SK-N-SH treated with all-trans-retinoic acid at 6 μM for 48 hours (cell line): ENCODE measurements at regions not wholly inside any gene's neighbourhood (a gene's known extent, or its start where the extent isn't known, plus 50 kb on each side); places are given as distances from the start of the nearest gene placed in this dataset.

Experiments
- ARNTL ChIP-seq: fragments of 450-650 bp; formaldehyde crosslinking; IDR thresholded peaks from 2 replicates; pipeline ENCODE4 v1.5.0; 2020; ENCODE audit warnings: low read depth, mild to moderate bottlenecking, moderate library complexity, borderline replicate concordance
- BACH2 ChIP-seq: fragments of 250-450 bp; sonication (Bioruptor Pico); IDR thresholded peaks from 2 replicates; pipeline ENCODE4 v1.9.0; 2021; ENCODE audit warnings: mild to moderate bottlenecking, borderline replicate concordance
- ESRRG ChIP-seq: fragments of 250-450 bp; sonication (Bioruptor Pico); IDR thresholded peaks from 2 replicates; pipeline ENCODE4 v1.6.1; 2021; ENCODE audit warnings: mild to moderate bottlenecking
- RARB ChIP-seq: fragments of 250-450 bp; sonication (Bioruptor Pico); IDR thresholded peaks from 2 replicates; pipeline ENCODE4 v1.8.0; 2021; ENCODE audit warnings: mild to moderate bottlenecking, moderate library complexity
- TCF4 ChIP-seq: fragments of 250-450 bp; sonication (Bioruptor Pico); IDR thresholded peaks from 2 replicates; pipeline ENCODE4 v1.8.0; 2021; ENCODE audit warnings: mild to moderate bottlenecking, moderate library complexity, borderline replicate concordance
- ZNF565 ChIP-seq: fragments of 450-650 bp; formaldehyde crosslinking; conservative IDR thresholded peaks from 2 replicates; pipeline ENCODE4 v1.5.0; 2020; ENCODE audit warnings: low read depth, mild to moderate bottlenecking, moderate library complexity
- TF ChIP-seq, protein P1 (sequence below): fragments of 250-450 bp; sonication (Bioruptor Pico); IDR thresholded peaks from 2 replicates; pipeline ENCODE4 v1.8.0; 2020; ENCODE audit warnings: mild to moderate bottlenecking, moderate library complexity, borderline replicate concordance
- TF ChIP-seq, protein P2 (sequence below): fragments of 250-450 bp; sonication (Bioruptor Pico); IDR thresholded peaks from 2 replicates; pipeline ENCODE4 v1.5.1; 2020; ENCODE audit warnings: low read depth, mild to moderate bottlenecking, moderate library complexity

DNA sequence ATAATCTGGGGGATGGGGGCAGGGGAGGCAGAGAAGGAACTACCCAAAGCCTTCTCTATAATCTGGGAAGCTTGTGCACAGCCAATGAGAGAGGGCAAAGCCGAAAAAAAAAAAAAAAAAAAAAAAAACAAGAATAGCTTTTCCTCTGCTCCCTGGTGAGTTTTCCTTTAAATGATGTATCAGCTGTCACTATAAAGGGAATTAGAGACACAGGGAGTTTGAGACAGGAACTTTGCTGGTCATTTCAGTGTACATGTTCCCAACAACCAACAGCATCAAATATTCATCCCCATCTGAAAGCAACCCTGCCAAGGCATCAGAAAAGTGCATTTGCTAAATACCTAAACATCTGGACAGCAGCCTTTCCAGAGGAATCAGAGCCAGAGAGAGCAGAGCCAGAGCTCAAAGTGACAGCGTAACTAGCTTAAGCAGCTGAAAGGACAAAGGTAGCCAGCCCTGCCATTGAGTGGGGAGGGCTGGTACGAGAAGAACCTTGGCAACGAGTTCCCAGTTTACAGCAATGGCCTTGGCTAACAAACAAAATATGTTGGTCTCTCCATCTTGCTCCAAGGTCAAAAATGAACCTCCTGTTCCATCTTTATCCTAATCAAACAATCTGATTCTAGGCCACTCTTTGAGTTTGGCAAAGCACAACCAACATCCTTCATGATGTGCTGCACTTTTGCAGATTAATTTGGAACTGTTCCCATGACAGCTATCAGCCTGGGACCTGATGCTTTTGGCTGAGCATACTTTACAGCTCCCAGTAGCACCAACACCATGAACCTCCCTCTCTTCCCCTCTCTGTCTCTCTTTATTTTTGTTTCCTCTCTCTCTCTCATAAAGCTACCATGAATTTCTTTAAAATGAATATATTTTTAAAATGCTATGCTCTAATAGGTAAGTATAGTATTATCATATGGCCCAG, 143.7 kb upstream of the GNAO1 start:
- TF ChIP-seq, protein P1, sequence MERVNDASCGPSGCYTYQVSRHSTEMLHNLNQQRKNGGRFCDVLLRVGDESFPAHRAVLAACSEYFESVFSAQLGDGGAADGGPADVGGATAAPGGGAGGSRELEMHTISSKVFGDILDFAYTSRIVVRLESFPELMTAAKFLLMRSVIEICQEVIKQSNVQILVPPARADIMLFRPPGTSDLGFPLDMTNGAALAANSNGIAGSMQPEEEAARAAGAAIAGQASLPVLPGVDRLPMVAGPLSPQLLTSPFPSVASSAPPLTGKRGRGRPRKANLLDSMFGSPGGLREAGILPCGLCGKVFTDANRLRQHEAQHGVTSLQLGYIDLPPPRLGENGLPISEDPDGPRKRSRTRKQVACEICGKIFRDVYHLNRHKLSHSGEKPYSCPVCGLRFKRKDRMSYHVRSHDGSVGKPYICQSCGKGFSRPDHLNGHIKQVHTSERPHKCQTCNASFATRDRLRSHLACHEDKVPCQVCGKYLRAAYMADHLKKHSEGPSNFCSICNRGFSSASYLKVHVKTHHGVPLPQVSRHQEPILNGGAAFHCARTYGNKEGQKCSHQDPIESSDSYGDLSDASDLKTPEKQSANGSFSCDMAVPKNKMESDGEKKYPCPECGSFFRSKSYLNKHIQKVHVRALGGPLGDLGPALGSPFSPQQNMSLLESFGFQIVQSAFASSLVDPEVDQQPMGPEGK, result no peak
- TF ChIP-seq RARB (CRISPR knock-in tag) (no peak), TCF4 (CRISPR knock-in tag) (peak; percentile 72; the same call in 1 of the 2 replicates), BACH2 (CRISPR knock-in tag) (no peak), ESRRG (no peak), ZNF565 (CRISPR knock-in tag) (no peak), ARNTL (CRISPR knock-in tag) (no peak)
- TF ChIP-seq, protein P2, sequence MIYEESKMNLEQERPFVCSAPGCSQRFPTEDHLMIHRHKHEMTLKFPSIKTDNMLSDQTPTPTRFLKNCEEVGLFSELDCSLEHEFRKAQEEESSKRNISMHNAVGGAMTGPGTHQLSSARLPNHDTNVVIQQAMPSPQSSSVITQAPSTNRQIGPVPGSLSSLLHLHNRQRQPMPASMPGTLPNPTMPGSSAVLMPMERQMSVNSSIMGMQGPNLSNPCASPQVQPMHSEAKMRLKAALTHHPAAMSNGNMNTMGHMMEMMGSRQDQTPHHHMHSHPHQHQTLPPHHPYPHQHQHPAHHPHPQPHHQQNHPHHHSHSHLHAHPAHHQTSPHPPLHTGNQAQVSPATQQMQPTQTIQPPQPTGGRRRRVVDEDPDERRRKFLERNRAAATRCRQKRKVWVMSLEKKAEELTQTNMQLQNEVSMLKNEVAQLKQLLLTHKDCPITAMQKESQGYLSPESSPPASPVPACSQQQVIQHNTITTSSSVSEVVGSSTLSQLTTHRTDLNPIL (CRISPR knock-in tag), result no peak
